HepG2 (cell line): ENCODE measurements at regions not wholly inside any gene's neighbourhood (a gene's known extent, or its start where the extent isn't known, plus 50 kb on each side); places are given as distances from the start of the nearest gene placed in this dataset.

Source experiments
- CTCF ChIP-seq: sonication (generic); formaldehyde crosslinking; IDR thresholded peaks from 2 replicates; pipeline ENCODE4 v1.5.0; 2020; ENCODE audit warnings: mild to moderate bottlenecking, missing genetic modification reagents, moderate library complexity
- PRDM10 ChIP-seq: sonication (generic); formaldehyde crosslinking; IDR thresholded peaks from 2 replicates; pipeline ENCODE4 v1.4.0; 2020; ENCODE audit warnings: low read depth, missing genetic modification reagents
- ZNF10 ChIP-seq: sonication (generic); formaldehyde crosslinking; IDR thresholded peaks from 2 replicates; pipeline ENCODE4 v1.4.0; 2020; ENCODE audit warnings: mild to moderate bottlenecking, low read depth, missing genetic modification reagents, borderline replicate concordance

- TF ChIP-seq PRDM10 (CRISPR knock-in tag) (no peak), CTCF (CRISPR knock-in tag) (no peak), ZNF10 (CRISPR knock-in tag) (no peak)
Measured at GRCh38 chr13:34767778-34768177, 174.3 kb upstream of the NBEA start.
